HEK293 (cell line): ENCODE measurements at regions not wholly inside any gene's neighbourhood (a gene's known extent, or its start where the extent isn't known, plus 50 kb on each side); places are given as distances from the start of the nearest gene placed in this dataset.

Source experiments
- CTCF ChIP-seq: fragments of 450-650 bp; formaldehyde crosslinking; IDR thresholded peaks from 2 replicates; pipeline ENCODE4 v1.5.1; 2016; ENCODE audit warnings: missing biosample characterization, missing genetic modification characterization
- KLF10 ChIP-seq: fragments of 450-650 bp; IDR thresholded peaks from 2 replicates; pipeline ENCODE4 v1.5.1; 2018; ENCODE audit warnings: missing biosample characterization, mild to moderate bottlenecking, missing genetic modification characterization
- PATZ1 ChIP-seq: fragments of 450-650 bp; formaldehyde crosslinking; IDR thresholded peaks from 2 replicates; pipeline ENCODE4 v1.5.1; 2016; ENCODE audit warnings: missing biosample characterization, missing genetic modification characterization
- REST ChIP-seq: fragments of 450-650 bp; formaldehyde crosslinking; IDR thresholded peaks from 2 replicates; pipeline ENCODE4 v1.5.1; 2016; ENCODE audit warnings: missing biosample characterization, missing genetic modification characterization
- ZBTB17 ChIP-seq: fragments of 450-650 bp; formaldehyde crosslinking; IDR thresholded peaks from 2 replicates; pipeline ENCODE4 v1.5.1; 2016; ENCODE audit warnings: missing biosample characterization, missing genetic modification characterization
- ZBTB48 ChIP-seq: fragments of 450-650 bp; formaldehyde crosslinking; IDR thresholded peaks from 2 replicates; pipeline ENCODE4 v1.5.1; 2016; ENCODE audit warnings: missing biosample characterization, missing genetic modification characterization
- ZNF16 ChIP-seq: fragments of 450-650 bp; formaldehyde crosslinking; IDR thresholded peaks from 2 replicates; pipeline ENCODE4 v1.5.1; 2016; ENCODE audit warnings: low read depth, missing biosample characterization, missing genetic modification characterization
- ZNF274 ChIP-seq, 2 experiments: fragments of 200-500 bp in 1 of 2; fragments of 450-650 bp in 1 of 2; sonication (Bioruptor generic) in 1 of 2; formaldehyde crosslinking in 1 of 2; IDR thresholded peaks; 2 replicates each; pipeline versions ENCODE4 v1.5.1 to v1.6.1; 2014 to 2016; ENCODE audit warnings: borderline replicate concordance in 1 of 2, inconsistent platforms in 1 of 2, low read length in 1 of 2, missing biosample characterization in 1 of 2, missing genetic modification characterization in 1 of 2
- ZNF660 ChIP-seq: fragments of 450-650 bp; IDR thresholded peaks from 2 replicates; pipeline ENCODE4 v1.5.1; 2018; ENCODE audit warnings: missing biosample characterization, mild to moderate bottlenecking, missing genetic modification characterization
- ZNF843 ChIP-seq: fragments of 450-650 bp; formaldehyde crosslinking; IDR thresholded peaks from 2 replicates; pipeline ENCODE4 v1.5.1; 2016; ENCODE audit warnings: missing biosample characterization, missing genetic modification characterization

- no peak for TF ChIP-seq PATZ1
- TF ChIP-seq KLF10 (tag by site-specific recombination) = no peak
- no peak for TF ChIP-seq ZNF274 (IDR thresholded peaks at IDR 0.05; ENCODE audit: low read length)
- no peak for TF ChIP-seq ZNF274 (tag by site-specific recombination; IDR thresholded peaks at IDR 0.05; ENCODE audit: borderline replicate concordance)
- TF ChIP-seq CTCF (tag by site-specific recombination) = no peak
- TF ChIP-seq ZBTB48 (tag by site-specific recombination) = no peak
- TF ChIP-seq ZBTB17 (tag by site-specific recombination) = no peak
- no peak for TF ChIP-seq REST (tag by site-specific recombination)
- no peak for TF ChIP-seq ZNF16
- TF ChIP-seq ZNF660 (tag by site-specific recombination) = no peak
- TF ChIP-seq ZNF843 = no peak
These were observed 334.8 kb upstream of the LARGE1 start for GRCh38 chr22:34255042-34255441.
